Caco-2 (cell line): ENCODE measurements at regions not wholly inside any gene's neighbourhood (a gene's known extent, or its start where the extent isn't known, plus 50 kb on each side); places are given as distances from the start of the nearest gene placed in this dataset.

Source experiments
- BruUV-seq: library from RNA; stranded (reverse); fragments of 400-500 nt; replicated peaks from 2 replicates; lab custom pipeline; 2021; lab: Mats Ljungman, UMichigan
- CTCF ChIA-PET: fragments of 300-600 bp; sonication (Branson Sonifier 250); formaldehyde crosslinking; loops from one replicate; lab custom pipeline; 2022; ENCODE audit warnings: antibody characterized with exemption; lab: Charles Lee
- POLR2A ChIA-PET: fragments of 300-600 bp; sonication (Branson Sonifier 250); formaldehyde crosslinking; loops from one replicate; lab custom pipeline; 2022; ENCODE audit warnings: antibody characterized with exemption; lab: Charles Lee
- DNase-seq, 2 experiments: peaks; one replicate each; pipeline versions ENCODE4 v3.0.0 to v3.0.0-alpha.2; 2020 to 2022
- H3K27me3 ChIP-seq: replicated peaks from 2 replicates; pipeline ENCODE4 v1.6.0; 2011; ENCODE audit warnings: low read length; ENCODE audit not compliant: control insufficient read depth, insufficient read depth
- H3K36me3 ChIP-seq: 2 replicates; pipeline ENCODE4 v1.5.1; 2011; ENCODE audit warnings: low read length; ENCODE audit not compliant: control insufficient read depth, insufficient read depth
- H3K4me1 ChIP-seq: fragments of 250-450 bp; sonication (Bioruptor Pico); 2 replicates; pipeline ENCODE4 v1.5.1; 2020; ENCODE audit warnings: mild to moderate bottlenecking
- H3K4me3 ChIP-seq: 2 replicates; pipeline ENCODE4 v1.5.1; 2011; ENCODE audit warnings: low read depth, mild to moderate bottlenecking, control low read depth, low read length
- H3K9me3 ChIP-seq: fragments of 250-450 bp; sonication (Bioruptor Pico); 2 replicates; pipeline ENCODE4 v1.5.1; 2020; ENCODE audit warnings: mild to moderate bottlenecking, moderate library complexity
- H3K27ac Mint-ChIP-seq: one replicate; pipeline ENCODE4 v1.8.0; 2022; ENCODE audit warnings: mixed read lengths; ENCODE audit not compliant: unreplicated experiment
- H3K27me3 Mint-ChIP-seq: one replicate; pipeline ENCODE4 v1.8.0; 2022; ENCODE audit warnings: mixed read lengths; ENCODE audit not compliant: insufficient read depth, unreplicated experiment
- H3K36me3 Mint-ChIP-seq: one replicate; pipeline ENCODE4 v1.8.0; 2022; ENCODE audit warnings: mild to moderate bottlenecking, mixed read lengths; ENCODE audit not compliant: insufficient read depth, unreplicated experiment
- H3K4me1 Mint-ChIP-seq: one replicate; pipeline ENCODE4 v1.8.0; 2022; ENCODE audit warnings: low read depth, mixed read lengths; ENCODE audit not compliant: unreplicated experiment
- H3K4me3 Mint-ChIP-seq: one replicate; pipeline ENCODE4 v1.8.0; 2022; ENCODE audit warnings: mild to moderate bottlenecking, moderate library complexity, mixed read lengths; ENCODE audit not compliant: unreplicated experiment
- H3K9me3 Mint-ChIP-seq: one replicate; pipeline ENCODE4 v1.8.0; 2022; ENCODE audit warnings: mixed read lengths; ENCODE audit not compliant: unreplicated experiment
- CTCF ChIP-seq, 2 experiments: fragments of 200-600 bp in 1 of 2; IDR thresholded peaks; 1 replicate in 1 of 2; 2 replicates in 1 of 2; pipeline versions ENCODE4 v1.5.1 to v1.8.0; 2011 to 2022; ENCODE audit warnings: antibody characterized with exemption in 1 of 2, control low read depth in 1 of 2, inconsistent platforms in 1 of 2, low read depth in 1 of 2, low read length in 1 of 2, mild to moderate bottlenecking in 1 of 2, moderate library complexity in 1 of 2; ENCODE audit not compliant: insufficient read depth in 1 of 2, severe bottlenecking in 1 of 2, unreplicated experiment in 1 of 2
- intact Hi-C: fragments of 100-400 bp; cut with micrococcal nuclease; formaldehyde crosslinking; loops from one replicate; pipeline ENCODE4 v1.10.0; 2022; ENCODE audit not compliant: unreplicated experiment

- Histone ChIP-seq H3K9me3 (no peaks in the 10 kb centered on the region), H3K27me3 (no peaks in the 10 kb centered on the region), H3K4me3 (no peak overlapping the region), H3K36me3 (no peaks in the 10 kb centered on the region), H3K4me1 (no peaks in the 10 kb centered on the region)
- Mint-ChIP-seq H3K27ac (no peak overlapping the region), H3K36me3 (no peaks in the 10 kb centered on the region), H3K27me3 (peaks cover 8% of the 10 kb centered on the region), H3K9me3 (peaks cover 6% of the 10 kb centered on the region), H3K4me3 (no peak overlapping the region), H3K4me1 (no peaks in the 10 kb centered on the region)
- TF ChIP-seq CTCF (IDR thresholded peaks at IDR 0.05; ENCODE audit: insufficient read depth in 1 of 2, low read depth in 1 of 2, low read length in 1 of 2, severe bottlenecking in 1 of 2, unreplicated experiment in 1 of 2) = no peak
- intact Hi-C loops = loop anchor here (10.0 kb wide), 1 partner anchor 535 kb away; no protein-coding TSS in a partner anchor
- no TSS peak for BruUV-seq
- ChIA-PET POLR2A (no interaction called here), CTCF (no interaction called here)
- DNase-seq = no peak
Observed at GRCh38 chr5:161219816-161220215, 326.7 kb downstream of the GABRB2 start.

GRCh38 chr5:161216877-161217276 is 329.6 kb downstream of the GABRB2 start:
- H3K27ac Mint-ChIP-seq = no peak overlapping the region
- no peak overlapping the region for H3K4me3 Mint-ChIP-seq
- Histone ChIP-seq H3K27me3 (no peaks in the 10 kb centered on the region), H3K36me3 (no peaks in the 10 kb centered on the region), H3K9me3 (no peaks in the 10 kb centered on the region), H3K4me3 (no peak overlapping the region), H3K4me1 (no peaks in the 10 kb centered on the region)
- peaks cover 5% of the 10 kb centered on the region for H3K27me3 Mint-ChIP-seq
- ChIA-PET POLR2A (no interaction called here), CTCF (no interaction called here)
- no peak for TF ChIP-seq CTCF (IDR thresholded peaks at IDR 0.05; ENCODE audit: insufficient read depth in 1 of 2, low read depth in 1 of 2, low read length in 1 of 2, severe bottlenecking in 1 of 2, unreplicated experiment in 1 of 2)
- DNase-seq = no peak
- no peaks in the 10 kb centered on the region for H3K36me3 Mint-ChIP-seq
- no TSS peak for BruUV-seq
- H3K4me1 Mint-ChIP-seq = no peaks in the 10 kb centered on the region
- peaks cover 2% of the 10 kb centered on the region for H3K9me3 Mint-ChIP-seq
- intact Hi-C loops = no loop called here

- Histone ChIP-seq H3K9me3 (no peaks in the 10 kb centered on the region), H3K4me1 (no peaks in the 10 kb centered on the region), H3K27me3 (no peaks in the 10 kb centered on the region), H3K36me3 (no peaks in the 10 kb centered on the region), H3K4me3 (no peak overlapping the region)
- no peak overlapping the region for H3K27ac Mint-ChIP-seq
- H3K27me3 Mint-ChIP-seq = no peaks in the 10 kb centered on the region
- no peaks in the 10 kb centered on the region for H3K4me1 Mint-ChIP-seq
- H3K36me3 Mint-ChIP-seq = no peaks in the 10 kb centered on the region
- DNase-seq = no peak
- ChIA-PET CTCF (no interaction called here), POLR2A (no interaction called here)
- TF ChIP-seq CTCF (IDR thresholded peaks at IDR 0.05; ENCODE audit: insufficient read depth in 1 of 2, low read depth in 1 of 2, low read length in 1 of 2, severe bottlenecking in 1 of 2, unreplicated experiment in 1 of 2) = no peak
- intact Hi-C loops = no loop called here
- H3K4me3 Mint-ChIP-seq = no peak overlapping the region
- no peaks in the 10 kb centered on the region for H3K9me3 Mint-ChIP-seq
- BruUV-seq = no TSS peak
Observed at GRCh38 chr5:161212123-161212712, 334.3 kb downstream of the GABRB2 start.
